NCI-H2196 treated with DMSO at 0.1 percent for 48 hours (cell line): ENCODE measurements at regions not wholly inside any gene's neighbourhood (a gene's known extent, or its start where the extent isn't known, plus 50 kb on each side); places are given as distances from the start of the nearest gene placed in this dataset.
"Not testable (repeated sequence)": the region's sequence is repeated elsewhere in the genome, so short reads cannot be mapped to it uniquely, and the experiment has no call there.

Experiments used
- DNase-seq: peaks from one replicate; lab custom pipeline; 2025; ENCODE audit not compliant: unreplicated experiment; lab: John Stamatoyannopoulos, UW

- DNase-seq: no peak
Measured at GRCh38 chr21:15119486-15119885, 54.7 kb upstream of the NRIP1 start.

GRCh38 chr21:15121097-15121654 lies 56.4 kb upstream of the NRIP1 start:
- DNase-seq: no peak

GRCh38 chr21:15121655-15122120 lies 56.9 kb upstream of the NRIP1 start:
- DNase-seq: peak; percentile 83

GRCh38 chr21:15122241-15122640 lies 57.4 kb upstream of the NRIP1 start:
- DNase-seq: peak; percentile 11

- no peak for DNase-seq
Measured at GRCh38 chr21:15124731-15125130, 59.9 kb upstream of the NRIP1 start.

GRCh38 chr21:15126948-15127347 lies 62.1 kb upstream of the NRIP1 start:
- DNase-seq: no peak

- no peak for DNase-seq
Measured at GRCh38 chr21:15127437-15127836, 62.6 kb upstream of the NRIP1 start.

- DNase-seq: no peak
Measured at GRCh38 chr21:15128267-15128666, 63.5 kb upstream of the NRIP1 start.

GRCh38 chr21:15128714-15129113 lies 63.9 kb upstream of the NRIP1 start:
- DNase-seq: not testable (repeated sequence)

- DNase-seq: no peak
Measured at GRCh38 chr21:15130326-15130725, 65.5 kb upstream of the NRIP1 start.

- DNase-seq: no peak
Measured at GRCh38 chr21:15130751-15131150, 66.0 kb upstream of the NRIP1 start.

- no peak for DNase-seq
Measured at GRCh38 chr21:15132781-15133180, 68.0 kb upstream of the NRIP1 start.

GRCh38 chr21:15134701-15135470 lies 70.1 kb upstream of the NRIP1 start:
- DNase-seq: no peak

- DNase-seq: no peak
Measured at GRCh38 chr21:15135867-15136629, 71.2 kb upstream of the NRIP1 start.

- DNase-seq: peak; percentile 64
Measured at GRCh38 chr21:15138490-15138889, 73.7 kb upstream of the NRIP1 start.

GRCh38 chr21:15139898-15140297 lies 75.1 kb upstream of the NRIP1 start:
- DNase-seq: no peak

- DNase-seq: no peak
Measured at GRCh38 chr21:15140321-15141019, 75.7 kb upstream of the NRIP1 start.

- peak; percentile 58 for DNase-seq
Measured at GRCh38 chr21:15141261-15141970, 76.6 kb upstream of the NRIP1 start.

- DNase-seq: no peak
Measured at GRCh38 chr21:15144026-15144425, 79.2 kb upstream of the NRIP1 start.

- DNase-seq: no peak
Measured at GRCh38 chr21:15148437-15148836, 83.6 kb upstream of the NRIP1 start.
